Neutrophil (primary cell): ENCODE measurements at regions not wholly inside any gene's neighbourhood (a gene's known extent, or its start where the extent isn't known, plus 50 kb on each side); places are given as distances from the start of the nearest gene placed in this dataset.

Experiments
- H3K27ac ChIP-seq: fragments of 200-600 bp; sonication (generic); 2 replicates; pipeline ENCODE4 v1.5.1; 2016; ENCODE audit warnings: mild to moderate bottlenecking, moderate library complexity
- H3K27me3 ChIP-seq: fragments of 200-600 bp; sonication (generic); 2 replicates; pipeline ENCODE4 v1.6.0; 2016; ENCODE audit warnings: mild to moderate bottlenecking
- H3K36me3 ChIP-seq: fragments of 200-600 bp; sonication (generic); 2 replicates; pipeline ENCODE4 v1.5.1; 2017
- H3K4me1 ChIP-seq, 2 experiments: fragments of 200-600 bp in 1 of 2; sonication (generic) in 1 of 2; 1 replicate in 1 of 2; 2 replicates in 1 of 2; pipeline versions ENCODE4 v1.5.1 to v1.6.1; 2013 to 2016; ENCODE audit warnings: low read depth in 1 of 2, low read length in 1 of 2, mild to moderate bottlenecking in 1 of 2, moderate library complexity in 1 of 2; ENCODE audit not compliant: control insufficient read depth in 1 of 2, insufficient read depth in 1 of 2
- H3K4me3 ChIP-seq, 2 experiments: fragments of 200-600 bp in 1 of 2; sonication (generic) in 1 of 2; 1 replicate in 1 of 2; 2 replicates in 1 of 2; pipeline ENCODE4 v1.5.1; 2013 to 2016; ENCODE audit warnings: low read depth in 1 of 2, low read length in 1 of 2, mild to moderate bottlenecking in 1 of 2, moderate library complexity in 1 of 2
- H3K9me3 ChIP-seq: fragments of 200-600 bp; sonication (generic); 2 replicates; pipeline ENCODE4 v1.5.1; 2016
- TF ChIP-seq, protein P1 (sequence below): fragments of 200-600 bp; sonication (generic); IDR thresholded peaks from 2 replicates; pipeline ENCODE4 v1.5.1; 2016; ENCODE audit warnings: antibody characterized with exemption

DNA sequence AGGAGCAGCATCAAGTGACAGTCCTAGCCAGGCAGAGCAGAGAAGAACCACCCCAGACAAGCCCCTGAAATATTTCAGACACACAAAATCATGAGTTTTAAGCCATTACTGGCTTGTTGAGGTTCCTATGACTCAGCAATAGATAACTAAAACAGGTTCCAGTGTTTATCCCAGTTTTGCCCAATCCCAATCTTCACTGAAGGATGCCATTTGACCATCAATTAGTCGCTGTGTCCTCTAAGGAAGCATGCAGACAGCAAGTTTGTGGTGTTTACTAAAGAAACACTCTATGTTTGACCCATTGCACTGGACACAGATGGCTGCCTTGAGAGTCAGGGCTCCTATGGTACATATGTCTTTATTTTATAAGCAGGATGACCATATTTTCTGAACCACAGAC, 186.7 kb downstream of the SYK start:
- no peak overlapping the region for H3K27ac ChIP-seq
- H3K27me3 ChIP-seq = no peaks in the 10 kb centered on the region
- no peak overlapping the region for H3K4me3 ChIP-seq
- TF ChIP-seq, protein P1, sequence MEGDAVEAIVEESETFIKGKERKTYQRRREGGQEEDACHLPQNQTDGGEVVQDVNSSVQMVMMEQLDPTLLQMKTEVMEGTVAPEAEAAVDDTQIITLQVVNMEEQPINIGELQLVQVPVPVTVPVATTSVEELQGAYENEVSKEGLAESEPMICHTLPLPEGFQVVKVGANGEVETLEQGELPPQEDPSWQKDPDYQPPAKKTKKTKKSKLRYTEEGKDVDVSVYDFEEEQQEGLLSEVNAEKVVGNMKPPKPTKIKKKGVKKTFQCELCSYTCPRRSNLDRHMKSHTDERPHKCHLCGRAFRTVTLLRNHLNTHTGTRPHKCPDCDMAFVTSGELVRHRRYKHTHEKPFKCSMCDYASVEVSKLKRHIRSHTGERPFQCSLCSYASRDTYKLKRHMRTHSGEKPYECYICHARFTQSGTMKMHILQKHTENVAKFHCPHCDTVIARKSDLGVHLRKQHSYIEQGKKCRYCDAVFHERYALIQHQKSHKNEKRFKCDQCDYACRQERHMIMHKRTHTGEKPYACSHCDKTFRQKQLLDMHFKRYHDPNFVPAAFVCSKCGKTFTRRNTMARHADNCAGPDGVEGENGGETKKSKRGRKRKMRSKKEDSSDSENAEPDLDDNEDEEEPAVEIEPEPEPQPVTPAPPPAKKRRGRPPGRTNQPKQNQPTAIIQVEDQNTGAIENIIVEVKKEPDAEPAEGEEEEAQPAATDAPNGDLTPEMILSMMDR = no peak
- H3K9me3 ChIP-seq = no peaks in the 10 kb centered on the region
- H3K36me3 ChIP-seq = no peaks in the 10 kb centered on the region
- no peaks in the 10 kb centered on the region for H3K4me1 ChIP-seq

GRCh38 chr9:90991953-90992352, 190.3 kb downstream of the SYK start:
- Histone ChIP-seq H3K27ac (no peak overlapping the region), H3K4me3 (no peak overlapping the region), H3K9me3 (no peaks in the 10 kb centered on the region), H3K36me3 (no peaks in the 10 kb centered on the region), H3K27me3 (no peaks in the 10 kb centered on the region), H3K4me1 (no peaks in the 10 kb centered on the region)
- TF ChIP-seq, protein P1 = no peak

DNA sequence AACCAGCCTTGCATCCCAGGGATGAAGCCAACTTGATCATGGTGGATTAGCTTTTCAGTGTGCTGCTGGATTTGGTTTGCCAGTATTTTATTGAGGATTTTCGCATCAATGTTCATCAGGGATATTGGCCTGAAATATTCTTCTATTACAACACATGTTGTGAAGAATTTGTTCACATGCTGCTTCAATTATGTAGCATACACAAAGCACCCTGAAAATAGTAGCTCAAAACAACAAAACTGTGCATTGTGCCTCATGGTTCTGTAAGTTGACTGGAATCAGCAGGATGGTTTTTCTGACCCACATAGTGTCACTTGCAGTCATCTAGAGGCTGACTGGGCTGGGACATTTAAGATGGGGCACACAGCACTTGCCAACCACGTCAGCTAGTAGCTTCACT, 193.9 kb downstream of the SYK start:
- TF ChIP-seq, protein P1 = no peak
- H3K9me3 ChIP-seq = no peaks in the 10 kb centered on the region
- peaks cover 6 to 8% of the 10 kb centered on the region in 2 experiments for H3K4me1 ChIP-seq
- H3K36me3 ChIP-seq = no peaks in the 10 kb centered on the region
- no peaks in the 10 kb centered on the region for H3K27me3 ChIP-seq
- no peak overlapping the region for H3K4me3 ChIP-seq
- no peak overlapping the region for H3K27ac ChIP-seq

- TF ChIP-seq, protein P1 = no peak
- H3K9me3 ChIP-seq = no peaks in the 10 kb centered on the region
- H3K36me3 ChIP-seq = no peaks in the 10 kb centered on the region
Measured at GRCh38 chr9:90996154-90997065, 194.8 kb downstream of the SYK start.

GRCh38 chr9:90998573-90998972, 197.0 kb downstream of the SYK start:
- H3K27me3 ChIP-seq = no peaks in the 10 kb centered on the region
- TF ChIP-seq, protein P1 = no peak
- H3K36me3 ChIP-seq = no peaks in the 10 kb centered on the region
- H3K9me3 ChIP-seq = no peaks in the 10 kb centered on the region
- H3K27ac ChIP-seq = no peak overlapping the region
- peaks cover 6 to 8% of the 10 kb centered on the region in 2 experiments for H3K4me1 ChIP-seq
- H3K4me3 ChIP-seq = no peak overlapping the region

More at GRCh38 chr9:90996154-90997065, 194.8 kb downstream of the SYK start:
- no peak overlapping the region for H3K4me3 ChIP-seq
- peaks cover 6 to 8% of the 10 kb centered on the region in 2 experiments for H3K4me1 ChIP-seq
- H3K27ac ChIP-seq = no peak overlapping the region
- H3K27me3 ChIP-seq = no peaks in the 10 kb centered on the region
